GM10266 (cell line): ENCODE measurements at regions not wholly inside any gene's neighbourhood (a gene's known extent, or its start where the extent isn't known, plus 50 kb on each side); places are given as distances from the start of the nearest gene placed in this dataset.

Experiments
- DNase-seq: peaks from one replicate; pipeline ENCODE4 v3.0.0; 2012; ENCODE audit errors: extremely low spot score
- TF ChIP-seq, protein P1 (sequence below): IDR thresholded peaks from 2 replicates; pipeline ENCODE4 v1.5.1; 2012; ENCODE audit warnings: mild to moderate bottlenecking, low read depth; ENCODE audit not compliant: control insufficient read depth, insufficient read depth; ENCODE audit errors: missing control alignments

GRCh38 chr12:21065845-21066244, 65.1 kb upstream of the SLCO1B1 start:
- DNase-seq = no peak
- TF ChIP-seq, protein P1, sequence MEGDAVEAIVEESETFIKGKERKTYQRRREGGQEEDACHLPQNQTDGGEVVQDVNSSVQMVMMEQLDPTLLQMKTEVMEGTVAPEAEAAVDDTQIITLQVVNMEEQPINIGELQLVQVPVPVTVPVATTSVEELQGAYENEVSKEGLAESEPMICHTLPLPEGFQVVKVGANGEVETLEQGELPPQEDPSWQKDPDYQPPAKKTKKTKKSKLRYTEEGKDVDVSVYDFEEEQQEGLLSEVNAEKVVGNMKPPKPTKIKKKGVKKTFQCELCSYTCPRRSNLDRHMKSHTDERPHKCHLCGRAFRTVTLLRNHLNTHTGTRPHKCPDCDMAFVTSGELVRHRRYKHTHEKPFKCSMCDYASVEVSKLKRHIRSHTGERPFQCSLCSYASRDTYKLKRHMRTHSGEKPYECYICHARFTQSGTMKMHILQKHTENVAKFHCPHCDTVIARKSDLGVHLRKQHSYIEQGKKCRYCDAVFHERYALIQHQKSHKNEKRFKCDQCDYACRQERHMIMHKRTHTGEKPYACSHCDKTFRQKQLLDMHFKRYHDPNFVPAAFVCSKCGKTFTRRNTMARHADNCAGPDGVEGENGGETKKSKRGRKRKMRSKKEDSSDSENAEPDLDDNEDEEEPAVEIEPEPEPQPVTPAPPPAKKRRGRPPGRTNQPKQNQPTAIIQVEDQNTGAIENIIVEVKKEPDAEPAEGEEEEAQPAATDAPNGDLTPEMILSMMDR = peak; percentile 24

- TF ChIP-seq, protein P1 = no peak
Observed at GRCh38 chr12:21073129-21073528, 57.9 kb upstream of the SLCO1B1 start.

DNA sequence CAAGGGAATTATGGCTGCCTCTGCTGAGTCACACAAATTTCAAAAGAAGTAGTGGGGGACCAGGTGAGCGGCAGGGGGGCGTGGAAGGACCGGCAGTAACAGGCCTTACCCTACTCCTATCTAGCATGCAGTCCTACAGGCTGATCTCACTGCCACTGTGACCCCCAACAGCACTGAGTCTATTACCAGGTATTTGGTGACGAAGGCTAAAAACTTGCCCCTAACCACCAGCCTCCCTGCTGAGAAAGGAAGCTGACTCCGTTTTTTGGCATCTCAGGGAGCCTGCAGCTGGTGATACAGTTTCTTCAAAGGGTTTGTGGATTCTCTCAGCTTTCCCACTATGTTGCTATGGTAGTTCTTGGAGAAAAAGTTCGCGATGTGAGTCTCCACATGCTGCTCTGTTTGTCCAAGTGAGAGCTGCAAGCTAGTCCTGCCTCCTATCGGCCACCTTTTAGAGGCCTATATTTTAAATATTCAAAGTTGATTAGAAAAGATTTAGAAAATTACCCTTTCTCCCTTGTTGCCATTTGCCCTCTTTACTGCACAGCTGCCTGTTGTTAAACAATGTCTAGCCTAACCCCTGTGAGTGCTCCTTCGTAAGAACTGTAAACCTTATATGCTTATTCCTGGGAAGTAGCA, 57.1 kb upstream of the SLCO1B1 start:
- no peak for DNase-seq
- TF ChIP-seq, protein P1 = no peak

More at GRCh38 chr12:21073129-21073528, 57.9 kb upstream of the SLCO1B1 start:
- no peak for DNase-seq
